H9 (cell line): ENCODE measurements at regions not wholly inside any gene's neighbourhood (a gene's known extent, or its start where the extent isn't known, plus 50 kb on each side); places are given as distances from the start of the nearest gene placed in this dataset.

Experiments
- DNase-seq: peaks from one replicate; pipeline ENCODE4 v3.0.0-alpha.2; 2017
- H2AFZ ChIP-seq: one replicate; pipeline ENCODE4 v1.6.1; 2013; ENCODE audit warnings: mild to moderate bottlenecking, low read length, control low read depth, moderate library complexity
- H2AK5ac ChIP-seq: 2 replicates; pipeline ENCODE4 v1.6.1; 2013; ENCODE audit warnings: low read length, control low read depth, mixed read lengths; ENCODE audit not compliant: insufficient read length
- H2BK120ac ChIP-seq: one replicate; pipeline ENCODE4 v1.6.1; 2013; ENCODE audit warnings: low read depth, mild to moderate bottlenecking, low read length, control low read depth, inconsistent platforms; ENCODE audit not compliant: poor library complexity, severe bottlenecking
- H2BK12ac ChIP-seq: 2 replicates; pipeline ENCODE4 v1.6.1; 2013; ENCODE audit warnings: low read length, control low read depth, mixed read lengths, low read depth; ENCODE audit not compliant: insufficient read length
- H2BK15ac ChIP-seq: 2 replicates; pipeline ENCODE4 v1.6.1; 2013; ENCODE audit warnings: low read depth, low read length, control low read depth
- H2BK20ac ChIP-seq: one replicate; pipeline ENCODE4 v1.6.1; 2013; ENCODE audit warnings: low read depth, mild to moderate bottlenecking, low read length, control low read depth, inconsistent platforms; ENCODE audit not compliant: poor library complexity, severe bottlenecking
- H2BK5ac ChIP-seq: 2 replicates; pipeline ENCODE4 v1.6.1; 2013; ENCODE audit warnings: low read length, control low read depth, mixed read lengths; ENCODE audit not compliant: insufficient read length
- H3K14ac ChIP-seq: 2 replicates; pipeline ENCODE4 v1.6.1; 2013; ENCODE audit warnings: low read length, control low read depth; ENCODE audit not compliant: insufficient read depth
- H3K18ac ChIP-seq: 2 replicates; pipeline ENCODE4 v1.6.1; 2013; ENCODE audit warnings: low read depth, mild to moderate bottlenecking, mixed read lengths, low read length, control low read depth; ENCODE audit not compliant: insufficient read length
- H3K23ac ChIP-seq: 2 replicates; pipeline ENCODE4 v1.6.1; 2013; ENCODE audit warnings: low read length, control low read depth, mixed read lengths, low read depth; ENCODE audit not compliant: insufficient read length
- H3K23me2 ChIP-seq: 2 replicates; pipeline ENCODE4 v1.6.1; 2013; ENCODE audit warnings: low read depth, mild to moderate bottlenecking, mixed read lengths, low read length, control low read depth; ENCODE audit not compliant: insufficient read length, poor library complexity, severe bottlenecking
- H3K27ac ChIP-seq: 2 replicates; pipeline ENCODE4 v1.5.1; 2013; ENCODE audit warnings: low read length, control low read depth, mixed read lengths, low read depth; ENCODE audit not compliant: insufficient read length
- H3K27me3 ChIP-seq: 2 replicates; pipeline ENCODE4 v1.6.1; 2013; ENCODE audit warnings: low read length, control low read depth, inconsistent platforms; ENCODE audit not compliant: insufficient read depth
- H3K4ac ChIP-seq: 2 replicates; pipeline ENCODE4 v1.6.1; 2013; ENCODE audit warnings: low read depth, mild to moderate bottlenecking, control low read depth, inconsistent platforms, low read length, moderate library complexity
- H3K4me1 ChIP-seq: 2 replicates; pipeline ENCODE4 v1.6.1; 2013; ENCODE audit warnings: low read length, control low read depth, inconsistent platforms; ENCODE audit not compliant: insufficient read depth
- H3K4me2 ChIP-seq: 2 replicates; pipeline ENCODE4 v1.6.1; 2013; ENCODE audit warnings: low read length, control low read depth, mixed read lengths; ENCODE audit not compliant: insufficient read length, insufficient read depth
- H3K56ac ChIP-seq: 2 replicates; pipeline ENCODE4 v1.6.1; 2013; ENCODE audit warnings: low read depth, mild to moderate bottlenecking, mixed read lengths, low read length, control low read depth; ENCODE audit not compliant: insufficient read length
- H3K79me1 ChIP-seq: 2 replicates; pipeline ENCODE4 v1.6.1; 2013; ENCODE audit warnings: low read depth, mild to moderate bottlenecking, moderate library complexity, low read length, control low read depth, inconsistent platforms; ENCODE audit not compliant: insufficient read depth, poor library complexity, severe bottlenecking
- H3K79me2 ChIP-seq: 2 replicates; pipeline ENCODE4 v1.6.1; 2013; ENCODE audit warnings: low read length, control low read depth, inconsistent platforms; ENCODE audit not compliant: insufficient read depth
- H3K9ac ChIP-seq: 2 replicates; pipeline ENCODE4 v1.6.1; 2013; ENCODE audit warnings: low read length, control low read depth, mixed read lengths; ENCODE audit not compliant: insufficient read length; ENCODE audit errors: extremely low read depth
- H3K9me3 ChIP-seq: one replicate; pipeline ENCODE4 v1.6.1; 2013; ENCODE audit warnings: low read depth, low read length, inconsistent platforms; ENCODE audit not compliant: control insufficient read depth
- H3T11ph ChIP-seq: one replicate; pipeline ENCODE4 v1.6.1; 2013; ENCODE audit warnings: mild to moderate bottlenecking, low read length, control low read depth, inconsistent platforms
- H4K20me1 ChIP-seq: one replicate; pipeline ENCODE4 v1.6.1; 2013; ENCODE audit not compliant: control insufficient read depth, insufficient read length, insufficient read depth
- H4K5ac ChIP-seq: 2 replicates; pipeline ENCODE4 v1.6.1; 2013; ENCODE audit warnings: low read depth, mild to moderate bottlenecking, mixed read lengths, low read length, control low read depth; ENCODE audit not compliant: insufficient read length
- H4K8ac ChIP-seq: replicated peaks from 2 replicates; pipeline ENCODE4 v1.6.1; 2013; ENCODE audit warnings: low read length, control low read depth, mixed read lengths, low read depth; ENCODE audit not compliant: insufficient read length
- H4K91ac ChIP-seq: 2 replicates; pipeline ENCODE4 v1.6.1; 2013; ENCODE audit warnings: low read depth, mild to moderate bottlenecking, moderate library complexity, mixed read lengths, low read length, control low read depth; ENCODE audit not compliant: insufficient read length
- H3K27ac Mint-ChIP-seq, 3 experiments: 2 replicates in 2 of 3; 3 replicates in 1 of 3; pipeline ENCODE4 v1.8.0; 2020 to 2021; ENCODE audit warnings: mixed read lengths in 3 of 3, mild to moderate bottlenecking in 1 of 3, moderate library complexity in 1 of 3
- H3K27me3 Mint-ChIP-seq: 2 replicates; pipeline ENCODE4 v1.8.0; 2021; ENCODE audit warnings: low read depth, mild to moderate bottlenecking, moderate library complexity, mixed read lengths
- H3K36me3 Mint-ChIP-seq, 3 experiments: 2 replicates in 2 of 3; 3 replicates in 1 of 3; pipeline ENCODE4 v1.8.0; 2020 to 2021; ENCODE audit warnings: low read depth in 3 of 3, mixed read lengths in 3 of 3; ENCODE audit not compliant: insufficient read depth in 1 of 3
- H3K4me1 Mint-ChIP-seq, 2 experiments: 2 replicates each; pipeline ENCODE4 v1.8.0; 2020; ENCODE audit warnings: mixed read lengths in 2 of 2
- H3K4me3 Mint-ChIP-seq, 2 experiments: 2 replicates in 1 of 2; 3 replicates in 1 of 2; pipeline ENCODE4 v1.8.0; 2020 to 2021; ENCODE audit warnings: mild to moderate bottlenecking in 2 of 2, mixed read lengths in 2 of 2, moderate library complexity in 1 of 2
- H3K9me3 Mint-ChIP-seq, 2 experiments: 2 replicates in 1 of 2; 3 replicates in 1 of 2; pipeline ENCODE4 v1.8.0; 2020; ENCODE audit warnings: mild to moderate bottlenecking in 2 of 2, mixed read lengths in 2 of 2, moderate library complexity in 1 of 2
- CTCF ChIP-seq: fragments of 200-600 bp; sonication (generic); conservative IDR thresholded peaks from 3 replicates; pipeline ENCODE4 v1.8.0; 2021; ENCODE audit warnings: antibody characterized with exemption, mild to moderate bottlenecking
- WGBS: extraction: QIAGEN DNeasy Blood & Tissue Kit; methylation state at CpG from one replicate; pipeline ENCODE4 v1.1.7; 2013; ENCODE audit warnings: missing lambda C conversion rate, low lambda C conversion rate, mixed read lengths; ENCODE audit not compliant: insufficient read length; ENCODE audit errors: extremely low coverage; 5-methylcytosine and 5-hydroxymethylcytosine counted together

GRCh38 chr4:149245333-149245732 lies 570.3 kb downstream of the IQCM start:
- H3K27me3 Mint-ChIP-seq, result no peaks in the 10 kb centered on the region
- Histone ChIP-seq H3K9me3 (no peaks in the 10 kb centered on the region), H3K4me1 (no peaks in the 10 kb centered on the region), H3K56ac (no peak overlapping the region), H3K4ac (no peak overlapping the region), H3T11ph (no peak overlapping the region), H2BK20ac (no peak overlapping the region), H2AFZ (no peak overlapping the region), H4K91ac (no peak overlapping the region), H3K14ac (no peak overlapping the region), H2BK15ac (no peak overlapping the region), H3K27ac (no peak overlapping the region), H3K79me1 (no peaks in the 10 kb centered on the region), H2BK12ac (no peak overlapping the region), H3K18ac (no peak overlapping the region), H4K5ac (no peak overlapping the region), H3K27me3 (no peaks in the 10 kb centered on the region), H3K4me2 (no peak overlapping the region), H3K23me2 (no peaks in the 10 kb centered on the region), H4K8ac (no peak overlapping the region), H3K23ac (no peak overlapping the region), H2BK120ac (no peak overlapping the region), H4K20me1 (no peaks in the 10 kb centered on the region), H3K79me2 (no peaks in the 10 kb centered on the region), H2BK5ac (no peak overlapping the region), H3K9ac (no peak overlapping the region), H2AK5ac (no peak overlapping the region)
- no CpG with 5 or more reads among the region's 1 CpG for WGBS
- H3K27ac Mint-ChIP-seq, result no peak overlapping the region
- no peak for TF ChIP-seq CTCF
- 0 out of 4 replicates have a peak, but pooled peaks cover 0 to 2% of the 10 kb centered on the region in 2 experiments for H3K4me1 Mint-ChIP-seq
- no peak overlapping the region for H3K4me3 Mint-ChIP-seq
- DNase-seq, result no peak
- H3K36me3 Mint-ChIP-seq, result peaks cover 0 to 2% (median 0%) of the 10 kb centered on the region in 3 experiments; a peak in 2 of 7 replicates
- peaks cover 2 to 6% of the 10 kb centered on the region in 2 experiments; a peak in 2 of 5 replicates for H3K9me3 Mint-ChIP-seq
